Natural killer cell (primary cell): ENCODE measurements at regions not wholly inside any gene's neighbourhood (a gene's known extent, or its start where the extent isn't known, plus 50 kb on each side); places are given as distances from the start of the nearest gene placed in this dataset.
"Not testable (repeated sequence)": the region's sequence is repeated elsewhere in the genome, so short reads cannot be mapped to it uniquely, and the experiment has no call there.

Experiments
- ATAC-seq, 3 donors: fragments of 150-1000 bp in 2 of 3; fragments of 200-7000 bp in 1 of 3; cut with Tn5 transposase; 1 replicate in 1 of 3; 2 replicates in 2 of 3; pipeline ENCODE4 v1.10.0; 2021; ENCODE audit warnings: mild to moderate bottlenecking in 2 of 3, moderate library complexity in 2 of 3
- DNase-seq, 2 donors: peaks; one replicate each; pipeline versions ENCODE4 v3.0.0 to v3.0.0-alpha.2; 2013 to 2021; ENCODE audit warnings: mixed read lengths in 1 of 2
- H3K27ac ChIP-seq: one replicate; pipeline ENCODE4 v1.5.1; 2013; ENCODE audit warnings: mild to moderate bottlenecking, low read length
- H3K27me3 ChIP-seq: one replicate; pipeline ENCODE4 v1.6.1; 2013; ENCODE audit warnings: low read length; ENCODE audit not compliant: control insufficient read depth, insufficient read depth
- H3K36me3 ChIP-seq: one replicate; pipeline ENCODE4 v1.6.1; 2013; ENCODE audit warnings: low read length; ENCODE audit not compliant: control insufficient read depth, insufficient read depth
- H3K4me1 ChIP-seq: one replicate; pipeline ENCODE4 v1.6.1; 2013; ENCODE audit warnings: low read length; ENCODE audit not compliant: control insufficient read depth, insufficient read depth
- H3K4me3 ChIP-seq: one replicate; pipeline ENCODE4 v1.5.1; 2013; ENCODE audit warnings: low read length
- H3K9me3 ChIP-seq: one replicate; pipeline ENCODE4 v1.6.1; 2013; ENCODE audit warnings: low read length; ENCODE audit not compliant: control insufficient read depth, insufficient read depth
- H3K27ac Mint-ChIP-seq, 2 donors: one replicate each; pipeline ENCODE4 v1.8.0; 2022; ENCODE audit warnings: mild to moderate bottlenecking in 2 of 2, mixed read lengths in 2 of 2, moderate library complexity in 1 of 2
- H3K27me3 Mint-ChIP-seq, 2 donors: one replicate each; pipeline ENCODE4 v1.8.0; 2022; ENCODE audit warnings: low read depth in 2 of 2, mixed read lengths in 2 of 2
- H3K36me3 Mint-ChIP-seq: one replicate; pipeline ENCODE4 v1.8.0; 2022; ENCODE audit warnings: mixed read lengths
- H3K4me1 Mint-ChIP-seq, 2 donors: one replicate each; pipeline ENCODE4 v1.8.0; 2022; ENCODE audit warnings: mixed read lengths in 2 of 2
- H3K4me3 Mint-ChIP-seq: one replicate; pipeline ENCODE4 v1.8.0; 2022; ENCODE audit warnings: mild to moderate bottlenecking, moderate library complexity, mixed read lengths
- H3K9me3 Mint-ChIP-seq, 2 donors: one replicate each; pipeline ENCODE4 v1.8.0; 2022; ENCODE audit warnings: mixed read lengths in 2 of 2
- CTCF ChIP-seq: fragments of 200-600 bp; IDR thresholded peaks from one replicate; pipeline ENCODE4 v1.8.0; 2022; ENCODE audit warnings: antibody characterized with exemption
- WGBS: methylation state at CpG from one replicate; pipeline ENCODE4 v1.1.7; 2013; ENCODE audit warnings: missing lambda C conversion rate; ENCODE audit not compliant: insufficient coverage; 5-methylcytosine and 5-hydroxymethylcytosine counted together
- intact Hi-C: fragments of 100-400 bp; cut with micrococcal nuclease; formaldehyde crosslinking; loops from one replicate; pipeline ENCODE4 v1.14.2; 2022

- ATAC-seq (no peak), DNase-seq (no peak)
- intact Hi-C loops, result no loop called here
- no peak for TF ChIP-seq CTCF
- Histone ChIP-seq H3K36me3 (no peaks in the 10 kb centered on the region), H3K9me3 (peaks cover 8% of the 10 kb centered on the region), H3K4me3 (no peak overlapping the region), H3K27ac (no peak overlapping the region), H3K4me1 (no peaks in the 10 kb centered on the region), H3K27me3 (no peaks in the 10 kb centered on the region)
- Mint-ChIP-seq H3K4me3 (no peak overlapping the region), H3K27me3 (no peaks in the 10 kb centered on the region), H3K4me1 (no peaks in the 10 kb centered on the region), H3K9me3 (peaks cover 10 to 12% of the 10 kb centered on the region in 2 donors), H3K27ac (no peak overlapping the region), H3K36me3 (peaks cover 8% of the 10 kb centered on the region)
- WGBS, result 93% methylated on average over 3 of the region's 4 CpGs
Observed at GRCh38 chr13:62110079-62110478, 694.4 kb upstream of the PCDH20 start.

GRCh38 chr13:62104136-62104535 is 688.5 kb upstream of the PCDH20 start:
- DNase-seq, H3K27me3 Mint-ChIP-seq, H3K4me3 Mint-ChIP-seq, H3K36me3 Mint-ChIP-seq, H3K27ac Mint-ChIP-seq, H3K4me3 ChIP-seq, intact Hi-C loops, H3K27ac ChIP-seq, ATAC-seq, H3K27me3 ChIP-seq, H3K9me3 ChIP-seq, H3K4me1 ChIP-seq, H3K4me1 Mint-ChIP-seq, H3K36me3 ChIP-seq: not testable (repeated sequence)
- 92% methylated on average over 7 of the region's 7 CpGs for WGBS
- peaks cover 15 to 17% of the 10 kb centered on the region in 2 donors for H3K9me3 Mint-ChIP-seq

GRCh38 chr13:62096652-62097051 is 681.0 kb upstream of the PCDH20 start:
- peaks cover 9% of the 10 kb centered on the region for H3K36me3 Mint-ChIP-seq
- no peak for ATAC-seq
- no peaks in the 10 kb centered on the region for H3K27me3 Mint-ChIP-seq

GRCh38 chr13:62094932-62095331 is 679.3 kb upstream of the PCDH20 start:
- H3K4me1 Mint-ChIP-seq, result no peaks in the 10 kb centered on the region
- H3K4me3 ChIP-seq, result no peak overlapping the region
- peaks cover 6 to 17% of the 10 kb centered on the region in 2 donors for H3K9me3 Mint-ChIP-seq
- no peak overlapping the region for H3K27ac Mint-ChIP-seq
- H3K4me1 ChIP-seq, result no peaks in the 10 kb centered on the region
- H3K9me3 ChIP-seq, result peaks cover 5% of the 10 kb centered on the region
- TF ChIP-seq CTCF, result no peak
- 100% methylated on average over 1 of the region's 1 CpG for WGBS
- no peak for DNase-seq
- no peaks in the 10 kb centered on the region for H3K27me3 ChIP-seq
- H3K27ac ChIP-seq, result no peak overlapping the region
- H3K27me3 Mint-ChIP-seq, result no peaks in the 10 kb centered on the region
- ATAC-seq, result no peak
- H3K36me3 Mint-ChIP-seq, result peaks cover 9% of the 10 kb centered on the region
- no peak overlapping the region for H3K4me3 Mint-ChIP-seq
- no peaks in the 10 kb centered on the region for H3K36me3 ChIP-seq
- intact Hi-C loops, result no loop called here

More at GRCh38 chr13:62096652-62097051, 681.0 kb upstream of the PCDH20 start:
- H3K27ac Mint-ChIP-seq, result no peak overlapping the region
- no peak overlapping the region for H3K4me3 Mint-ChIP-seq
- intact Hi-C loops, result no loop called here
- DNase-seq, result no peak
- Histone ChIP-seq H3K4me3 (no peak overlapping the region), H3K9me3 (no peaks in the 10 kb centered on the region), H3K4me1 (no peaks in the 10 kb centered on the region), H3K27ac (no peak overlapping the region), H3K36me3 (no peaks in the 10 kb centered on the region), H3K27me3 (no peaks in the 10 kb centered on the region)
- WGBS, result no CpG with 5 or more reads among the region's 1 CpG
- TF ChIP-seq CTCF, result no peak
- H3K4me1 Mint-ChIP-seq, result no peaks in the 10 kb centered on the region
- peaks cover 6 to 17% of the 10 kb centered on the region in 2 donors for H3K9me3 Mint-ChIP-seq
